ENCODE measurements at regions not wholly inside any gene's neighbourhood (a gene's known extent, or its start where the extent isn't known, plus 50 kb on each side); places are given as distances from the start of the nearest gene placed in this dataset.

DNA sequence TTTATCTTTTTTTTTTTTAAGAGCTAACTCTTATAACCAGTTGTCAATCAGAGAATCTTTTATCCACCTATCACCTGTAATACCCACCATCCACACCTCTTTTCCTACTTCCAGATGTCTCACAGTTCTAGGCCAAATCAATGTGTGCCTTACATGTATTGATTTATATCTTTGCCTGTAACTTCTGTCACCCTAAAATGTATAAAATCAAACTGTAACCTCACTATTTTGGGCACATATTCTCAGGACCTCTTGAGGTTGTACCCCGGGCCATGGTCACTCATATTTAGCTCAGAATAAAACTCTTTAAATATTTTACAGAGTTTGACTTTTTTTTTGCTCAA lies 404.7 kb upstream of the RORB start:
- TF ChIP-seq, protein P1, sequence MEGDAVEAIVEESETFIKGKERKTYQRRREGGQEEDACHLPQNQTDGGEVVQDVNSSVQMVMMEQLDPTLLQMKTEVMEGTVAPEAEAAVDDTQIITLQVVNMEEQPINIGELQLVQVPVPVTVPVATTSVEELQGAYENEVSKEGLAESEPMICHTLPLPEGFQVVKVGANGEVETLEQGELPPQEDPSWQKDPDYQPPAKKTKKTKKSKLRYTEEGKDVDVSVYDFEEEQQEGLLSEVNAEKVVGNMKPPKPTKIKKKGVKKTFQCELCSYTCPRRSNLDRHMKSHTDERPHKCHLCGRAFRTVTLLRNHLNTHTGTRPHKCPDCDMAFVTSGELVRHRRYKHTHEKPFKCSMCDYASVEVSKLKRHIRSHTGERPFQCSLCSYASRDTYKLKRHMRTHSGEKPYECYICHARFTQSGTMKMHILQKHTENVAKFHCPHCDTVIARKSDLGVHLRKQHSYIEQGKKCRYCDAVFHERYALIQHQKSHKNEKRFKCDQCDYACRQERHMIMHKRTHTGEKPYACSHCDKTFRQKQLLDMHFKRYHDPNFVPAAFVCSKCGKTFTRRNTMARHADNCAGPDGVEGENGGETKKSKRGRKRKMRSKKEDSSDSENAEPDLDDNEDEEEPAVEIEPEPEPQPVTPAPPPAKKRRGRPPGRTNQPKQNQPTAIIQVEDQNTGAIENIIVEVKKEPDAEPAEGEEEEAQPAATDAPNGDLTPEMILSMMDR (conservative IDR thresholded peaks at IDR 0.05; ENCODE audit: low read depth in 2 of 2): no peak
- TF ChIP-seq EZH2phosphoT487 (IDR thresholded peaks at IDR 0.05; ENCODE audit: unreplicated experiment): no peak
- TF ChIP-seq POLR2AphosphoS5 (IDR thresholded peaks at IDR 0.05; ENCODE audit: low read depth): peak; percentile 47; the same call in 1 of the 2 replicates
- TF ChIP-seq, protein P2, sequence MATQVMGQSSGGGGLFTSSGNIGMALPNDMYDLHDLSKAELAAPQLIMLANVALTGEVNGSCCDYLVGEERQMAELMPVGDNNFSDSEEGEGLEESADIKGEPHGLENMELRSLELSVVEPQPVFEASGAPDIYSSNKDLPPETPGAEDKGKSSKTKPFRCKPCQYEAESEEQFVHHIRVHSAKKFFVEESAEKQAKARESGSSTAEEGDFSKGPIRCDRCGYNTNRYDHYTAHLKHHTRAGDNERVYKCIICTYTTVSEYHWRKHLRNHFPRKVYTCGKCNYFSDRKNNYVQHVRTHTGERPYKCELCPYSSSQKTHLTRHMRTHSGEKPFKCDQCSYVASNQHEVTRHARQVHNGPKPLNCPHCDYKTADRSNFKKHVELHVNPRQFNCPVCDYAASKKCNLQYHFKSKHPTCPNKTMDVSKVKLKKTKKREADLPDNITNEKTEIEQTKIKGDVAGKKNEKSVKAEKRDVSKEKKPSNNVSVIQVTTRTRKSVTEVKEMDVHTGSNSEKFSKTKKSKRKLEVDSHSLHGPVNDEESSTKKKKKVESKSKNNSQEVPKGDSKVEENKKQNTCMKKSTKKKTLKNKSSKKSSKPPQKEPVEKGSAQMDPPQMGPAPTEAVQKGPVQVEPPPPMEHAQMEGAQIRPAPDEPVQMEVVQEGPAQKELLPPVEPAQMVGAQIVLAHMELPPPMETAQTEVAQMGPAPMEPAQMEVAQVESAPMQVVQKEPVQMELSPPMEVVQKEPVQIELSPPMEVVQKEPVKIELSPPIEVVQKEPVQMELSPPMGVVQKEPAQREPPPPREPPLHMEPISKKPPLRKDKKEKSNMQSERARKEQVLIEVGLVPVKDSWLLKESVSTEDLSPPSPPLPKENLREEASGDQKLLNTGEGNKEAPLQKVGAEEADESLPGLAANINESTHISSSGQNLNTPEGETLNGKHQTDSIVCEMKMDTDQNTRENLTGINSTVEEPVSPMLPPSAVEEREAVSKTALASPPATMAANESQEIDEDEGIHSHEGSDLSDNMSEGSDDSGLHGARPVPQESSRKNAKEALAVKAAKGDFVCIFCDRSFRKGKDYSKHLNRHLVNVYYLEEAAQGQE (IDR thresholded peaks at IDR 0.05; ENCODE audit: unreplicated experiment): no peak
- TF ChIP-seq EZH2 (IDR thresholded peaks at IDR 0.05; ENCODE audit: low read depth, unreplicated experiment): no peak
- TF ChIP-seq CREB1 (CRISPR knock-in tag; IDR thresholded peaks at IDR 0.05; ENCODE audit: low read depth): no peak
- TF ChIP-seq JUNB (IDR thresholded peaks at IDR 0.05; ENCODE audit: unreplicated experiment): no peak
- TF ChIP-seq ZNF114 (CRISPR knock-in tag; IDR thresholded peaks at IDR 0.05): no peak
- TF ChIP-seq, protein P3, sequence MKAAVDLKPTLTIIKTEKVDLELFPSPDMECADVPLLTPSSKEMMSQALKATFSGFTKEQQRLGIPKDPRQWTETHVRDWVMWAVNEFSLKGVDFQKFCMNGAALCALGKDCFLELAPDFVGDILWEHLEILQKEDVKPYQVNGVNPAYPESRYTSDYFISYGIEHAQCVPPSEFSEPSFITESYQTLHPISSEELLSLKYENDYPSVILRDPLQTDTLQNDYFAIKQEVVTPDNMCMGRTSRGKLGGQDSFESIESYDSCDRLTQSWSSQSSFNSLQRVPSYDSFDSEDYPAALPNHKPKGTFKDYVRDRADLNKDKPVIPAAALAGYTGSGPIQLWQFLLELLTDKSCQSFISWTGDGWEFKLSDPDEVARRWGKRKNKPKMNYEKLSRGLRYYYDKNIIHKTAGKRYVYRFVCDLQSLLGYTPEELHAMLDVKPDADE (IDR thresholded peaks at IDR 0.05): no peak
- no peak for TF ChIP-seq ZNF331 (CRISPR knock-in tag; IDR thresholded peaks at IDR 0.05; ENCODE audit: low read depth)
